HG02763 (cell line): ENCODE measurements at regions not wholly inside any gene's neighbourhood (a gene's known extent, or its start where the extent isn't known, plus 50 kb on each side); places are given as distances from the start of the nearest gene placed in this dataset.
A peak's percentile ranks its signal among the peaks of the same experiment; 100 is the strongest.

Experiments
- ATAC-seq: cut with Tn5 transposase; IDR thresholded peaks from one replicate; pipeline ENCODE4 v1.9.1; 2021; ENCODE audit warnings: mild to moderate bottlenecking, moderate library complexity; ENCODE audit not compliant: unreplicated experiment

DNA sequence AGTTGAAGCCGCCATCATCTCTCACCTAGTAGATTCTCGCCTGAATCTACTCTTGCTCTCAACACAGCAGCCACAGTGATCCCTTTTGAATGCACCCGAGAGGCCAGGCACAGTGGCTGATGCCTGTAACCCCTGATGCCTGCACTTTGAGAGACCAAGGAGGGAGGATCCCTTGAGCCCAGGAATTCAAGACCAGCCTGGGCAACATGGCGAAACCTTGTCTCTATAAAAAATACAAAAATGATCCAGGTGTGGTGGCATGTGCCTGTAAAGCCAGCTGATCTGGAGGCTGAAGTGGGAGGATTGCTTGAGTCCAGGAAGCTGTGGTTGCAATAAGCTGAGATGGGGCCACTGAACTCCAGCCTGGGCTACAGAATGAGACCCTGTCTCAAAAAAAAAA is 60.3 kb upstream of the EML4 start:
- no peak for ATAC-seq

DNA sequence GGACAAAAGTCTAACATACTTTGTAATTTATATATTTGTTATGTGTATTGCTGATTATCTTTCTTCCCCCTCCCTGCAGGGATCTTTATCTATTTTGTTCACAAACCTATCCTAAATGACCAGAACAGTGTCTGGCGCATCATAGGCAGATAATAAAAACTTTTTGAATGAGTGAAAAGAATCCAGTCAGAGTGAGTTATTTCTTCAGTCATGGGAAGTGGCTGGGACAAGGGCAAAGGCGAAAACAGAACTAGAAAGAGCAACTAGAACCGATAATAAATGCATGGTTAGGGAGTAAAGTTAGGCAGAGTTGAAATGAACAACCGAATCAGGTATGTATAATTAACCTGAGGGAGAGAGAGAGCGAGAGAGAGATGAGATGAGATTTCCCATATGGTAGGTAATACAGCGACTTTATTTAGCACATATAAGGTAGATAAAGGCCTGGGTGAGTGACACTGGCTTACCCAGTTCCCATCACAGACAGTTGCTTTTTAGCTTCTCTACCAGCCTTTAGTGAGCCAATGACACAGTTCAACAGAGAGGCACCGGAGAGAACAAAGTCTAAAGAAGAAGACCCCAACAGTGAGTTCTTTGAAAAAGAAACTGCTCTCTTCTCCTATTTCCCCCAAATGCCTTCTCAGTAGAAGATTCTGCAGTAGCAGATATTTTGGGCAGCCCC is 59.1 kb upstream of the EML4 start:
- ATAC-seq = no peak

DNA sequence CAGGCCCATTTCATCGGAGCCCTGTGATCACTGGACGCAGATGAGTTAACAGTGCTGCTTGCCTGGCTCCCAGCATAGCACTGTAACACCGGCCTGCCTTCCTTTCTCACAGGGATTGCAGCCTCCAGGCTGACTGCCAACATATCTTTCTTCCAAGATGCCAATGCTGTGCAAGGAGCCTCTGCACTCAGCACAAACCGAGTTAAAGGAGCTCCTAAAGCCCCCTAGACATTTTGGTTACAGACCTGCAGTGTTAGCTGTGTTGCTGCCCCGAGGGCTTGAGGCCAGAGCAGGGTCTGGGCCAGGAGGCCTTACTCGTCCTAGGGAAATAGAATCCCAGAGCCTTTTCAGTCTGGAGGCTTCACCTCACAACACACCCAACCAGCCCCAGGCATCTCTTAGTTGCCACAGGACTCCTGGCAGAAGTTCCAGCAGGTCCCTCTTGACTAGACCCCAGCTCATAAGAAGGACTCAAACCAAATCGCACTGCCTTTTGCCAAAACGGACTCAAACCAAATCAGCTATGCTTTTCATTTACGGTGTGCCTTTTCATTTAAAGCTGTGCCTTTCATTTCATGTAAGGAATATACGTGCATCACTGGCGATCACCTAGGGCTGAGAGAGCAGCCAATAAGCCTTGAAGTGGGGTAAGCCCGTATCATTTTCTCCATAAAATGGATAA is 58.4 kb upstream of the EML4 start:
- ATAC-seq = no peak

DNA sequence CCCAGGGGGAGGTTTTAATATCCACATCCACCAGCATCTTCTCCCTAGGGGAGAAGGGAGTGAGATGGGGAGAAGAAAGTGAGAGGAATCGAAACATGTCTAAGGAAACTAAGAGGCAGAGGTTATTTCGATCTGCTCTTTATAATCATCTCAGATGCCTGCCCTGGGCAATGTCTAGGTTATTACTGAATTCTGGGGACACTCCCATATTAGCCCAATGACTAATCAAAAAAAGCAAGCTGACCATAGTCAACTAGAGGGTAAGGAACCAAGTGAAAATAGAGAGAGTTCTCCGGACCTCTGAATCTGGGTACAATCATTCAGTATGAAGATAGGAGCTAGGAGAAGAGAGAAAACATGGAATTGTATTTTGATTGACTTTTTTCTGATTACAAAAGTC is 56.7 kb upstream of the EML4 start:
- no peak for ATAC-seq

DNA sequence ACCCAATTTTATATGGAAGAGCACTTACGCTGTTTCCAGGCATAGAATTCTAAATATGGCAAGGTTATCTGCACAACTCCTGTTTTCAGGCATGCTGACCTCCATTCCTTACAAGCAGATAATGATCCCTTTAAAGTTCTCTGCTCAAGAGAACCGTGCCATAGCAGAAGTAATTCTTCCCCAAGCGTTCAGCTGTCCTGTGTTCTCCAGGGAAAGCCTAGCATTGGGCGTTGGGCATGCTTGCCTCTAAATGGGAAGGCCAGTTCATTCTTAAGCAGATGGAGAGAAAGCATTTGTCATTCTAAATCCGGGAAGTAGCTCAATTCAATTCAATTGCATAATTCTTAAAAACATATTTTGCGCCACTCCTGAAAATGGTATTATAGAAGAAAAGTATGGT is 55.7 kb upstream of the EML4 start:
- ATAC-seq = no peak

DNA sequence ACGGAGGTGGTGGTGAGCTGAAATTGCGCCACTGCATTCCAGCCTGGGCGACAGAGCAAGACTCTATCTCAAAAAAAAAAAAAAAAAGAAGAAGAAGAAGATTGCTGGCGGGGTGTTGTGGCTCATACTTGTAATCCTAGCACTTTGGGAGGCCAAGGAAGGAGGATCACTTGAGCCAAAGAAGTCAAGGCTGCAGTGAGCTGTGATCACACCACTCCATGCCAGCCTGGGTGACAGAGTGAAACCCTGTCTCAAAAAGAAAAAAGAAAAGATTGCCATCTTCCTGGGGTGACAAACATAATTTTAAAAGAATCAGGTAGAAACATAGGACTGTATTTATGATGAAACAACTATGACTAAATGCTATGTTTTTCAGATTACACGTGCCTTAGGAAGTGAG is 55.1 kb upstream of the EML4 start:
- no peak for ATAC-seq

DNA sequence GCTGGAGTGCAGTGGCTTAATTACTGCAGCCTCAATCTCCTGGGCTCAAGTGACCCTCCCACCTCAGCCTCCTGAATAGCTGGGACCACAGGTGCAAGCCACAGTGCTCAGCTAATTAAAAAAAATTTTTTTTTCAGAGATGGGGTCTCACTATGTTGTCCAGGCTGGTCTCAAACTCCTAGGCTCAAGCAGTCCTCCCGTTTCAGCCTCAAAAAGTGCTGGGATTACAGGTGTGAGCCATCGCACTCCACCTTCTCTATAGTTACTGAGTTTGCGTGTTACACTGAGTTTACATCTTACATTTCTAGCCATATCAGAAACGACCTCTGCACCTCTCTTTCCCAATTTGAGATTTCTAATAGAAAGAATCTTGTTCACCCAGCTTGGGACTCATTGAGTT is 53.6 kb upstream of the EML4 start:
- ATAC-seq = no peak

DNA sequence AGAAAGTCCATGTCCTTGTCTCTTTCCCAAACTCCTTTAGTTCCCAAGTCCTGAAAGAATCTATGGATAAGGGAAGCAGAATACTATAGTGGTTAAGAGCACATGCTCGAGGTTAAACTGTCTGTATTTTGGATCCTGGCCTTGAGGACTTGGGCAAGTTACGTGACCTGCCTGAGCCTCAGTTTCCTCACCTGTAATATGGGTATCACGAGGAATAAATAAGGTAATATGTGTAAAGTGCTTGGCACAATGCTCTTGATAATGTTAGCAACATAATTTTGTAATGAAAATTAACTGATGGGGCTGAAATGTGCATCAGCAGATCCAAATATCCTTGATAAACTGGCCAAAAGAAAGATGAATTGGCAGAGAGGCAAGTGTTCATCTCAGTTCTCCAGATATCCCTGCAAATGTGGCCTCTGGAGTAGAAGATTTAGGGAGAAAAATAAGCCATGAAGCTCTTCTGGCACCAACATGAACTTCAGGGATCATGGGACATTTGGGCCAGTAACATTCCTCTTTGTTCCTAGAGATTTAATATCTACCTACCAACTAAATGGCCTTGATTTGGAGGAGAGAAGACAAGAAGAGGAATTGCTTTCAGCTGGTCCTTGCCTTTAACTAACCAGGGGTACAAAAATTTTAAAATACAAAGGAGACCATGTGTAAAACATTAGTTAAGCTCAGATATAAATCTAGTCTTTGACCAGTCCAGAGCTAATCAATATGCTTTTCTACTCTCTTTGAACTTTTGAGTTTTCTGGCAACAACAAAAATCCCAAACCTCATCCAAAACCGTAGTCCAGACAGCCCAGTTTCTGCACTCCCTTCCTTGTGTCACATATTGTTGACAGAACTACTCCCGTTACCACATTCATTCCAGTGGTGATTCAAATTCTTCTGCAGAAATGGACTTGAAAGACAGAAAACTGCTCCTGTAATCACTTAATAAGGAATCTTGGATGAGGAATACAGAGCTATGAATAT is 52.7 kb upstream of the EML4 start:
- no peak for ATAC-seq

DNA sequence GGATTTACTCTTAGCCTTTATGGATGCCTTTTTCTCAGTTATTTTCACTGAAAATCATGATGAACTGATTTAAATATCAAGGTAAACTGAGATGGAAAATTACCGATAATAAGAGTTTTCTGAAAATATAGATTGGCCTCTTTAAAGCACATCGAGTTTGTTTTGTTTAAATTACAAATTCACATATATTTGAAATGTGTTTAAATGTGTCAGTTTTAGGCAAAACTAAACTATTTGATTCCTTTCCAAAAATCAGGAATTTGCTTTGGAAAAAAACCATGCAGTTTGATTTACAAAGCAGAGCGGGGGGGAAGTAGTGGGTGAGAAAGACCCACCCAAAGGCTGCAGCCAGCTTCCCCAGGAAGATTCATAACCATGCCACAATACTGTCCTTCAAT is 52.0 kb upstream of the EML4 start:
- no peak for ATAC-seq

DNA sequence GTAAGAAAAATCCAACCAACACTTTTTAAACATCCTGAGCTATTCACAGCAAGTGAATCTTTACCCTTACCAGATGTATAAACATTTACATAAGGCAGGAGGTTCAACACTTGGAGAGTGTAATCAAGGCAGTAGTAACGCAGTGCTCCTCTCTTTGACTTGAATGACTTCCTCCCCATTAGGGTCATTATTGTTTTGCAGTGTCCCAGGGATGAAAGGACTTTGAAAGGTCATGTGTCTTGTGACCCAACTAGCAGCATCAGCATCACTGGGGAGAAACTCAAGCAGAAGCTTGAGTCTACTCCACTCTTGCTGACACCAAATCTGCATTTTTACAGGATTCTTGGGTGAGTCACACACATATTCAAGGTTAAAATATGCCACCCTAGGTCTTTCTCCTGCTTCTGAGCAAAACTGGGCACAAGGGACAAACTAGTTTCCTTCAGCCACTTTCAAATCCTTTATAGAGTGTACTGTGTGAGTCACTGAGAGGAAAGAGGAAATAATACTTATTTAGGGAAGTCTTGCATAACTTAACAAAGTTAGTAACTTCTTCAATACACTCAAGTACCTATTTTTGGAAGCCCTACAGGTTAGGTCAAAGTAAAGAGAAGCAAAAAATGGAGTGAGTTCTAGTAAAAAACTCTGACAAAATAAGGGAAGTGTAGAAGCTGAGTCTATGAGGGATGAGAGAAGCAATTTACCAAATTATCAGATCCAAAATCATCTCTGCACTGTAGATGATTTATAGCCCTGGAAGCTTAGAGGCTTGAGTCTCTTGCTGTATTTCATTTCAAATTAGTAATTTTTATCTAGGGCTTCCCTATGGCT is 51.0 kb upstream of the EML4 start:
- peak; percentile 93 for ATAC-seq

DNA sequence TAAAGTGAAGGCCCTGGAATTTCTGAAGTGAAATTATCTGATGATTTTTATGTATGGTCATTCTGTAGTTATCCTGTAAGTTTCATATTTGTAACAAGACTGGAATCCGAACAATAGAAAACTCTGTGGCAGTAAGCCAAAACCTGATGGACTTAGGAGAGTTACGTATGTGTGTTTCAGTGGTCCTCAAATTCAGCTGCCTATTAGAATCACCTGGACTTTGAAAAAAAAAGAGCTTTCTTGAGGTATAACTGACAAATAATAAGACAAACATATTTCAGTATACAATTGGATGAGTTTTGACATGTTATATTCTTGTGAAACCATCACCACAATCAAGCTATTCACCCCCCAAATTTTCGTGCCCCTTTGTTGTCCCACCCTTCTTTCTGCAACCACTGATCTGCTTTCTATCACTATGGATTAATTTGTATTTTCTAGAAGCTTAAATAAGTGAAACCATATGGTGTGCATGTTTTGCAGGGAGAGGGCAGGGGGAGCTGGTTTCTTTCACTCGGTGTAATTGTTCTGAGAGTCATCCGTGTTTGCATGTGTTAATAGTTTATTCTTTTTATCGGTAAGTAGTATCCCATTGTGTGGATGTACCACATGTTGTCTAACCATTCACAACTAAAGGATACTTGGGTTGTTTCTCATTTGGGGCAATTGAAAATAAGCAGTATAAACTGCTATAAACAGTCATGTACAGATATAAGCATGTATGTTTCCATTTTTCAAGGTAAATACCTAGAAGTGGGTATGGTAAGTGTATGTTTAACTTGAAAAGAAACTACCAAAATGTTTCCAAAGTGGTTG is 50.2 kb upstream of the EML4 start:
- no peak for ATAC-seq
